B cell (primary cell): ENCODE measurements at regions not wholly inside any gene's neighbourhood (a gene's known extent, or its start where the extent isn't known, plus 50 kb on each side); places are given as distances from the start of the nearest gene placed in this dataset.
A peak's percentile ranks its signal among the peaks of the same experiment; 100 is the strongest.

Experiments used
- ATAC-seq: fragments of 200-7000 bp; cut with Tn5 transposase; one replicate; pipeline ENCODE4 v1.10.0; 2021; ENCODE audit warnings: low read depth, mild to moderate bottlenecking, moderate number of reproducible peaks, moderate library complexity
- CTCF ChIA-PET: fragments of 350-600 bp; sonication (Branson Sonifier 250); formaldehyde crosslinking; loops from one replicate; lab custom pipeline; 2021; ENCODE audit warnings: antibody characterized with exemption, inconsistent platforms; lab: Charles Lee
- POLR2A ChIA-PET: fragments of 350-600 bp; sonication (Branson Sonifier 250); formaldehyde crosslinking; loops from one replicate; lab custom pipeline; 2021; ENCODE audit warnings: antibody characterized with exemption; lab: Charles Lee
- DNase-seq: peaks from one replicate; pipeline ENCODE4 v3.0.0; 2013
- H2AFZ ChIP-seq: 2 replicates; pipeline ENCODE4 v1.6.1; 2012; ENCODE audit warnings: mild to moderate bottlenecking, low read depth, low read length; ENCODE audit not compliant: insufficient read depth, poor library complexity, severe bottlenecking
- H3K27ac ChIP-seq, 2 donors: 1 replicate in 1 of 2; 2 replicates in 1 of 2; pipeline ENCODE4 v1.5.1; 2012 to 2013; ENCODE audit warnings: low read length in 2 of 2, mild to moderate bottlenecking in 2 of 2, moderate library complexity in 1 of 2
- H3K27me3 ChIP-seq, 4 experiments: fragments of 200-600 bp in 1 of 4; sonication (generic) in 1 of 4; replicated peaks in 1 of 4; 1 replicate in 2 of 4; 2 replicates in 2 of 4; pipeline versions ENCODE4 v1.6.1 to v1.7.0; 2013 to 2016; ENCODE audit warnings: low read length in 3 of 4, mild to moderate bottlenecking in 2 of 4, mixed read lengths in 1 of 4, moderate library complexity in 1 of 4; ENCODE audit not compliant: insufficient read depth in 4 of 4, control insufficient read depth in 3 of 4; ENCODE audit errors: control extremely low read depth in 1 of 4
- H3K36me3 ChIP-seq, 2 experiments: replicated peaks in 1 of 2; 1 replicate in 1 of 2; 2 replicates in 1 of 2; pipeline versions ENCODE4 v1.6.1 to v1.7.1; 2013; ENCODE audit warnings: low read length in 1 of 2; ENCODE audit not compliant: insufficient read depth in 2 of 2, control insufficient read depth in 1 of 2; ENCODE audit errors: control extremely low read depth in 1 of 2, extremely low read depth in 1 of 2
- H3K4me1 ChIP-seq, 2 donors: fragments of 200-600 bp in 1 of 2; sonication (generic) in 1 of 2; 1 replicate in 1 of 2; 2 replicates in 1 of 2; pipeline versions ENCODE4 v1.5.1 to v1.6.1; 2013 to 2017; ENCODE audit warnings: low read length in 2 of 2; ENCODE audit not compliant: control insufficient read depth in 2 of 2, insufficient read depth in 2 of 2
- H3K4me2 ChIP-seq: replicated peaks from 2 replicates; pipeline ENCODE3; 2012; ENCODE audit warnings: mild to moderate bottlenecking, low read depth, low read length; ENCODE audit not compliant: poor library complexity, severe bottlenecking
- H3K4me3 ChIP-seq, 5 experiments: fragments of 200-600 bp in 1 of 5; sonication (generic) in 1 of 5; 1 replicate in 3 of 5; 2 replicates in 2 of 5; pipeline versions ENCODE4 v1.5.1 to v1.7.0; 2011 to 2016; ENCODE audit warnings: low read length in 4 of 5, mild to moderate bottlenecking in 4 of 5, low read depth in 2 of 5, control low read depth in 1 of 5, moderate library complexity in 1 of 5; ENCODE audit not compliant: insufficient read depth in 1 of 5; ENCODE audit errors: control extremely low read depth in 1 of 5, extremely low read depth in 1 of 5
- H3K79me2 ChIP-seq: fragments of 200-600 bp; sonication (generic); one replicate; pipeline ENCODE4 v1.6.0; 2016; ENCODE audit warnings: low read length; ENCODE audit not compliant: control insufficient read depth, insufficient read depth
- H3K9ac ChIP-seq: fragments of 200-600 bp; sonication (generic); 2 replicates; pipeline ENCODE4 v1.6.1; 2017; ENCODE audit warnings: mild to moderate bottlenecking, low read length, moderate library complexity
- H3K9me3 ChIP-seq, 3 donors: one replicate each; pipeline versions ENCODE4 v1.6.1 to v1.7.1; 2013; ENCODE audit warnings: low read length in 2 of 3; ENCODE audit not compliant: control insufficient read depth in 2 of 3, insufficient read depth in 1 of 3; ENCODE audit errors: control extremely low read depth in 1 of 3
- H4K20me1 ChIP-seq: 2 replicates; pipeline ENCODE4 v1.6.0; 2012; ENCODE audit warnings: mild to moderate bottlenecking, low read length; ENCODE audit not compliant: insufficient read depth, control insufficient read depth, poor library complexity, severe bottlenecking
- H3K27ac Mint-ChIP-seq: one replicate; pipeline ENCODE4 v1.8.0; 2021; ENCODE audit warnings: mixed read lengths
- H3K27me3 Mint-ChIP-seq: one replicate; pipeline ENCODE4 v1.8.0; 2021; ENCODE audit warnings: mixed read lengths
- H3K4me1 Mint-ChIP-seq: one replicate; pipeline ENCODE4 v1.8.0; 2021; ENCODE audit warnings: mixed read lengths
- H3K4me3 Mint-ChIP-seq: one replicate; pipeline ENCODE4 v1.8.0; 2021; ENCODE audit warnings: mixed read lengths
- H3K9me3 Mint-ChIP-seq: one replicate; pipeline ENCODE4 v1.8.0; 2022; ENCODE audit warnings: mixed read lengths; ENCODE audit not compliant: insufficient read depth
- EZH2 ChIP-seq: IDR thresholded peaks from 2 replicates; pipeline ENCODE4 v1.6.1; 2012; ENCODE audit warnings: borderline replicate concordance, low read depth, mild to moderate bottlenecking, moderate library complexity, low read length; ENCODE audit not compliant: insufficient read depth, poor library complexity, severe bottlenecking
- WGBS: methylation state at CpG from one replicate; pipeline ENCODE4 v1.1.5; 2013; ENCODE audit warnings: missing lambda C conversion rate; ENCODE audit not compliant: insufficient coverage; 5-methylcytosine and 5-hydroxymethylcytosine counted together
- intact Hi-C: fragments of 100-400 bp; cut with micrococcal nuclease; formaldehyde crosslinking; loops from one replicate; pipeline ENCODE4 v1.10.0; 2022
- TF ChIP-seq, protein P1 (sequence below): fragments of 200-600 bp; IDR thresholded peaks from one replicate; pipeline ENCODE4 v1.8.0; 2022; ENCODE audit warnings: antibody characterized with exemption, mild to moderate bottlenecking

- 67% methylated on average over 2 of the region's 3 CpGs for WGBS
- H3K27me3 Mint-ChIP-seq: no peaks in the 10 kb centered on the region
- Histone ChIP-seq H3K4me2 (peak overlapping the region; percentile 55), H3K4me3 (peak overlapping the region in 1 of 5 experiments; percentile 20), H3K36me3 (no peaks in the 10 kb centered on the region), H3K27me3 (no peaks in the 10 kb centered on the region), H3K27ac (no peak overlapping the region), H3K4me1 (peaks cover 23 to 27% of the 10 kb centered on the region in 2 donors), H4K20me1 (no peaks in the 10 kb centered on the region), H3K9me3 (no peaks in the 10 kb centered on the region), H3K9ac (peak overlapping the region; percentile 41), H2AFZ (peak overlapping the region; percentile 44), H3K79me2 (no peaks in the 10 kb centered on the region)
- intact Hi-C loops: no loop called here
- peak; percentile 31 for DNase-seq
- POLR2A ChIA-PET: no interaction called here
- no peaks in the 10 kb centered on the region for H3K9me3 Mint-ChIP-seq
- peak; percentile 57 for ATAC-seq
- peaks cover 28% of the 10 kb centered on the region for H3K4me1 Mint-ChIP-seq
- peak overlapping the region; percentile 8 for H3K27ac Mint-ChIP-seq
- TF ChIP-seq, protein P1, sequence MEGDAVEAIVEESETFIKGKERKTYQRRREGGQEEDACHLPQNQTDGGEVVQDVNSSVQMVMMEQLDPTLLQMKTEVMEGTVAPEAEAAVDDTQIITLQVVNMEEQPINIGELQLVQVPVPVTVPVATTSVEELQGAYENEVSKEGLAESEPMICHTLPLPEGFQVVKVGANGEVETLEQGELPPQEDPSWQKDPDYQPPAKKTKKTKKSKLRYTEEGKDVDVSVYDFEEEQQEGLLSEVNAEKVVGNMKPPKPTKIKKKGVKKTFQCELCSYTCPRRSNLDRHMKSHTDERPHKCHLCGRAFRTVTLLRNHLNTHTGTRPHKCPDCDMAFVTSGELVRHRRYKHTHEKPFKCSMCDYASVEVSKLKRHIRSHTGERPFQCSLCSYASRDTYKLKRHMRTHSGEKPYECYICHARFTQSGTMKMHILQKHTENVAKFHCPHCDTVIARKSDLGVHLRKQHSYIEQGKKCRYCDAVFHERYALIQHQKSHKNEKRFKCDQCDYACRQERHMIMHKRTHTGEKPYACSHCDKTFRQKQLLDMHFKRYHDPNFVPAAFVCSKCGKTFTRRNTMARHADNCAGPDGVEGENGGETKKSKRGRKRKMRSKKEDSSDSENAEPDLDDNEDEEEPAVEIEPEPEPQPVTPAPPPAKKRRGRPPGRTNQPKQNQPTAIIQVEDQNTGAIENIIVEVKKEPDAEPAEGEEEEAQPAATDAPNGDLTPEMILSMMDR: no peak
- TF ChIP-seq EZH2: no peak
- CTCF ChIA-PET: no interaction called here
- peak overlapping the region; percentile 60 for H3K4me3 Mint-ChIP-seq
Measured at GRCh38 chr6:163813979-163814493, 399.5 kb downstream of the QKI start.

GRCh38 chr6:163811317-163811716 is 396.8 kb downstream of the QKI start:
- Histone ChIP-seq H3K9ac (no peak overlapping the region), H3K27me3 (no peaks in the 10 kb centered on the region), H3K4me1 (peaks cover 23 to 27% of the 10 kb centered on the region in 2 donors), H3K4me2 (no peak overlapping the region), H2AFZ (no peak overlapping the region), H3K79me2 (no peaks in the 10 kb centered on the region), H3K4me3 (no peak overlapping the region), H3K9me3 (peaks cover 0 to 4% (median 0%) of the 10 kb centered on the region in 3 donors), H3K36me3 (no peaks in the 10 kb centered on the region), H4K20me1 (no peaks in the 10 kb centered on the region), H3K27ac (no peak overlapping the region)
- Mint-ChIP-seq H3K27me3 (no peaks in the 10 kb centered on the region), H3K27ac (no peak overlapping the region), H3K9me3 (no peaks in the 10 kb centered on the region), H3K4me3 (no peak overlapping the region), H3K4me1 (peaks cover 28% of the 10 kb centered on the region)
- TF ChIP-seq, protein P1: no peak
- TF ChIP-seq EZH2: no peak
- no CpG with 5 or more reads among the region's 1 CpG for WGBS
- ChIA-PET POLR2A (no interaction called here), CTCF (no interaction called here)
- ATAC-seq (no peak), DNase-seq (no peak)
- intact Hi-C loops: no loop called here
